ENCODE measurements at regions not wholly inside any gene's neighbourhood (a gene's known extent, or its start where the extent isn't known, plus 50 kb on each side); places are given as distances from the start of the nearest gene placed in this dataset.

GRCh38 chr18:51337406-51337805, 139.9 kb upstream of the MEX3C start:
- 59% methylated on average over 2 of the region's 2 CpGs for WGBS

GRCh38 chr18:51339856-51340255, 142.4 kb upstream of the MEX3C start:
- TF ChIP-seq POLR2AphosphoS5 (IDR thresholded peaks at IDR 0.05) (no peak), EP300 (IDR thresholded peaks at IDR 0.05) (no peak), POLR2A (IDR thresholded peaks at IDR 0.05; ENCODE audit: low read depth) (no peak)
- TF ChIP-seq, protein P1, sequence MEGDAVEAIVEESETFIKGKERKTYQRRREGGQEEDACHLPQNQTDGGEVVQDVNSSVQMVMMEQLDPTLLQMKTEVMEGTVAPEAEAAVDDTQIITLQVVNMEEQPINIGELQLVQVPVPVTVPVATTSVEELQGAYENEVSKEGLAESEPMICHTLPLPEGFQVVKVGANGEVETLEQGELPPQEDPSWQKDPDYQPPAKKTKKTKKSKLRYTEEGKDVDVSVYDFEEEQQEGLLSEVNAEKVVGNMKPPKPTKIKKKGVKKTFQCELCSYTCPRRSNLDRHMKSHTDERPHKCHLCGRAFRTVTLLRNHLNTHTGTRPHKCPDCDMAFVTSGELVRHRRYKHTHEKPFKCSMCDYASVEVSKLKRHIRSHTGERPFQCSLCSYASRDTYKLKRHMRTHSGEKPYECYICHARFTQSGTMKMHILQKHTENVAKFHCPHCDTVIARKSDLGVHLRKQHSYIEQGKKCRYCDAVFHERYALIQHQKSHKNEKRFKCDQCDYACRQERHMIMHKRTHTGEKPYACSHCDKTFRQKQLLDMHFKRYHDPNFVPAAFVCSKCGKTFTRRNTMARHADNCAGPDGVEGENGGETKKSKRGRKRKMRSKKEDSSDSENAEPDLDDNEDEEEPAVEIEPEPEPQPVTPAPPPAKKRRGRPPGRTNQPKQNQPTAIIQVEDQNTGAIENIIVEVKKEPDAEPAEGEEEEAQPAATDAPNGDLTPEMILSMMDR (IDR thresholded peaks at IDR 0.05): no peak
- no peaks in the 10 kb centered on the region for H3K36me3 ChIP-seq
- H3K27me3 ChIP-seq: no peaks in the 10 kb centered on the region
- H3K4me1 ChIP-seq: no peaks in the 10 kb centered on the region
- no peak overlapping the region for H3K27ac ChIP-seq (replicated peaks in 1 of 4)
- intact Hi-C loops (cut with DNase I): no loop called here
- no peak overlapping the region for H3K4me3 ChIP-seq
- DNase-seq (ENCODE audit: extremely low spot score): no peak
- WGBS: 61% methylated on average over 2 of the region's 2 CpGs
- peaks cover 0 to 6% (median 0%) of the 10 kb centered on the region in 4 donors for H3K9me3 ChIP-seq

More at GRCh38 chr18:51337406-51337805, 139.9 kb upstream of the MEX3C start:
- H3K36me3 ChIP-seq: no peaks in the 10 kb centered on the region
- intact Hi-C loops (cut with DNase I): no loop called here
- H3K4me3 ChIP-seq: no peak overlapping the region
- no peaks in the 10 kb centered on the region for H3K9me3 ChIP-seq
- no peaks in the 10 kb centered on the region for H3K4me1 ChIP-seq
- H3K27ac ChIP-seq (replicated peaks in 1 of 4): no peak overlapping the region
- no peak for DNase-seq (ENCODE audit: extremely low spot score)
- H3K27me3 ChIP-seq: no peaks in the 10 kb centered on the region
- TF ChIP-seq POLR2A (IDR thresholded peaks at IDR 0.05; ENCODE audit: low read depth) (no peak), EP300 (IDR thresholded peaks at IDR 0.05) (no peak), POLR2AphosphoS5 (IDR thresholded peaks at IDR 0.05) (no peak)
- TF ChIP-seq, protein P1 (IDR thresholded peaks at IDR 0.05): no peak

DNA sequence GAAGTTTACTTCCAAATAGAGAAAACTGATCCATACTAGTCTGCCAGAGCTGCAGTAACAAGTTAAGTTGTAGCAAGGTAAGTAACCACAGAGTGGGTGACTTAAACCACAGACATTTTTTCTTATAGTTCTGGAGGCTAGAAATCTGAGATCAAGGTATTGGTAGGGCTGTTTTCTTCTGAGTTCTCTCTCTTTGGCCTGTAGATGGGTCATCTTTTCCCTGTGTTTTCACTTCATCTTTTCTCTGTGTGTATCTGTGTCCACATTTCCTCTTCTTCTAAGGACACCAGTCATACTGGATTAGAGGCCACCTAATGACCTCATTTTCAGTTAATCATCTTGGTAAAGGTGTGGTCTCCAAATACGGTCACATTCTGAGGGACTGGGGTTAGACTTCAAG, 142.9 kb upstream of the MEX3C start:
- Histone ChIP-seq H3K27ac (replicated peaks in 1 of 4) (no peak overlapping the region), H3K9me3 (peaks cover 0 to 10% (median 0%) of the 10 kb centered on the region in 4 donors), H3K4me1 (no peaks in the 10 kb centered on the region), H3K4me3 (no peak overlapping the region), H3K27me3 (no peaks in the 10 kb centered on the region), H3K36me3 (no peaks in the 10 kb centered on the region)
- no peak for TF ChIP-seq EP300 (IDR thresholded peaks at IDR 0.05)
- intact Hi-C loops (cut with DNase I): no loop called here
- 85% methylated on average over 1 of the region's 1 CpG for WGBS
- no peak for DNase-seq (ENCODE audit: extremely low spot score)

- no peak for DNase-seq (ENCODE audit: extremely low spot score)
- TF ChIP-seq, protein P1 (IDR thresholded peaks at IDR 0.05): no peak
- TF ChIP-seq POLR2A (IDR thresholded peaks at IDR 0.05; ENCODE audit: low read depth): no peak
- no peak for TF ChIP-seq EP300 (IDR thresholded peaks at IDR 0.05)
- no peak for TF ChIP-seq POLR2AphosphoS5 (IDR thresholded peaks at IDR 0.05)
- Histone ChIP-seq H3K4me3 (no peak overlapping the region), H3K4me1 (no peaks in the 10 kb centered on the region), H3K9me3 (peaks cover 0 to 14% (median 0%) of the 10 kb centered on the region in 4 donors), H3K27me3 (no peaks in the 10 kb centered on the region), H3K36me3 (no peaks in the 10 kb centered on the region), H3K27ac (replicated peaks in 1 of 4) (no peak overlapping the region)
- intact Hi-C loops (cut with DNase I): no loop called here
Observed at GRCh38 chr18:51342815-51343214, 145.3 kb upstream of the MEX3C start.

GRCh38 chr18:51345848-51346391, 148.4 kb upstream of the MEX3C start:
- WGBS: 80% methylated on average over 5 of the region's 5 CpGs
- no peak for DNase-seq (ENCODE audit: extremely low spot score)
- intact Hi-C loops (cut with DNase I): no loop called here
- Histone ChIP-seq H3K27me3 (no peaks in the 10 kb centered on the region), H3K36me3 (no peaks in the 10 kb centered on the region), H3K27ac (replicated peaks in 1 of 4) (no peak overlapping the region), H3K9me3 (peaks cover 0 to 14% (median 0%) of the 10 kb centered on the region in 4 donors), H3K4me1 (no peaks in the 10 kb centered on the region), H3K4me3 (no peak overlapping the region)
- TF ChIP-seq, protein P1 (IDR thresholded peaks at IDR 0.05): no peak
- no peak for TF ChIP-seq POLR2A (IDR thresholded peaks at IDR 0.05; ENCODE audit: low read depth)
- no peak for TF ChIP-seq EP300 (IDR thresholded peaks at IDR 0.05)
- TF ChIP-seq POLR2AphosphoS5 (IDR thresholded peaks at IDR 0.05): no peak

All from esophagus muscularis mucosa (tissue), 4 donors.